NCI-H748 (cell line): ENCODE measurements at regions not wholly inside any gene's neighbourhood (a gene's known extent, or its start where the extent isn't known, plus 50 kb on each side); places are given as distances from the start of the nearest gene placed in this dataset.

Experiments used
- DNase-seq: peaks from one replicate; lab custom pipeline; 2025; ENCODE audit not compliant: unreplicated experiment; lab: John Stamatoyannopoulos, UW

DNA sequence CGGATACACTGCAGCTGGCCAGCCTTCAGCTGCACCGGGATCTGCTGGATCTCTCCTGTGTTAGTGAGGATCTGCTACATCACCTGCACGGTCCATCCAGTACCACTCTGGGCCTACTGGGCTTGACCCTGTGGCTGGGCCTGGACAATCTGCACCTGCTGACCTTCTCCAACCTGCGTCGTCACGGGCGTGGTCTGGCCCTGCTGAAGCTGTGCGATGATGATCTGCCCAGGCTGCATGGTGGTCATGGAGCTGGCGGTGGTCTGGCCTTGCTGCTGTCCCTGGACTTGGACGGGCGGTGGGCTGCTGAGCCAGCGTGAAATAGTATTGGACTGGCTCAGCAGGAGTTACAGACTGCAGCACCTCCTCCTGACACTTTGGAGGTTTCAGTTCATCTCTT, 137.1 kb upstream of the GAS1 start:
- DNase-seq: no peak

GRCh38 chr9:87085073-87085472, 137.8 kb upstream of the GAS1 start:
- no peak for DNase-seq

DNA sequence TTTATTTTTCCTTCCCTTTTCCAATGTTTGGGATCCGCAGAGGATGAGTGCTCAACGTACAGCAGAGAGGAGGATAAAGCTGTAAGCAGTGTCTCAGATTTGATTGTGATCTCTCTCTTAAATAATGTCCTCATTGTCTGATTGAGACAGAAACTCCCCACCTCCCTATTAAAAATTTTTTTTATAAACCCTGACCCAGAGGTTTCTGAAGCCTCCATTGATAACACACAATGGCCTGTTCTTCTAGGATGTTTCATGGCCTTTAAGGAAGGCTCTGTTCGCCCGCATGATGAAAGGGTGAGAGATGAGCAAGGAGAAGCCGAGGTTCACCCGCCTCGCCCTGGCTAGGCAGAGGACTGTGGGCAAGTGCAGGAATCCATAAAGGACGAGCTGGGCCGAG, 138.2 kb upstream of the GAS1 start:
- no peak for DNase-seq

DNA sequence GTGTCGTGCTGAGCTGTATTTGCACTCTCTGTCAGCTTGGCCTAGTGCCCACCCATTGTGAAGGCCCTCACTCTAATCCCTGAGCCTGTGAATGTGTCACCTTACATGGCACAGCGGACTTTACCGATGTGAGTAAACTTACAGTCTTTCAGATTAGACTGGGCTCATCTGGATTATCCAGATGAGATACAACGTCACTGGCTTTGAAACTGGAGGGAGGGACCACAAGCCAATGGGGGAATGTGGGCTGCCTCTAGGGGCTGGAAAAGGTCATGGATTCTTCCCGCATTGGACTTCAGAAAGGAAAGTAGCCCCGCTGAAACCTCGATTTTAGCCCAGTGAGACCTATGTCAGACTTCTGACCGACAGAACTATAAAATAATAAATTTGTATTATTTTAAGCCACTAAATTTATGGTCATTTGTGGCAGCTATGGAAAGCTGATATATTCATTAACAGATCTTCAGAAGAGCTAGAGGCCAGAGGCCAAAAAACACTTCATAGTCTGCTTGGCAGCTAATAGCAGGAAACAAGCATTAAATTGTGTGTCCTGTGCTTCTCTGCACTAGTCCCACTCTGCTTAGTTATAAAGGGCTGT, 139.0 kb upstream of the GAS1 start:
- peak; percentile 49 for DNase-seq

- DNase-seq: no peak
Measured at GRCh38 chr9:87087197-87087596, 139.9 kb upstream of the GAS1 start.

- DNase-seq: no peak
Measured at GRCh38 chr9:87088192-87088591, 140.9 kb upstream of the GAS1 start.

DNA sequence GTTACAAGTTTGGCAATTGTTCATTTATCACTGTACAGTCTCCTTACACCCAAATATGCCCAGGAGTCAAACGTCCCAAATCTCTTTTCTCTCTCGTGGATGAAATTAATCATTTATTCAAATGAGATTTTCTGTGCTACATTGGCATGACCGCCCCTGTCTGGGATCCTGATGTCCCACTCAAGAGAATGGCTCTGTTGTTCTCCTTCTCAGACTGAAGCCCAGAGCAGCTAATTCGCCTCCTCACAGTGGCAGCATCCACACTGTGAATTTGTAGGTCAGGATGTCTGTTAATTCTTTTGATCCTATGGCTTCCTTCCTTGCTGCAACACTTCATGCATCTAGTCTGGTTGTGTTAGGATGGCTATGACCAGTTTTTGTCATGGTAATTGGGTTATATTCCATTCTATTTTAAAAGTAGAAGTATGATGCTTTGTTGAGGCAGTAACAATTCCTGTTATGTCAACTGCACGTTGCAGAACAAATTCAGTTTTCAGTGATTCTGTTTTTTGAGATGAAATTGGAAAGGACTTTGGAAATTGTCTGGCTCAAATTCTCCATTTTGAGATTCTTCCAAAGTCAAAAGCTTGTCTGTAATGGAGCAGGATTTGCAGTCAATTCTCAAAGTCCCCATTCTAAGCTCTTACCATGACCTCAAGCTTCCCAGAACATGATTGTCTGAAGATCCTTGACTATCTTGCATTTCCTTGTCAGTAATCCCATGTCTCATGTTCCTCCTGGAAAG, 141.5 kb upstream of the GAS1 start:
- no peak for DNase-seq

DNA sequence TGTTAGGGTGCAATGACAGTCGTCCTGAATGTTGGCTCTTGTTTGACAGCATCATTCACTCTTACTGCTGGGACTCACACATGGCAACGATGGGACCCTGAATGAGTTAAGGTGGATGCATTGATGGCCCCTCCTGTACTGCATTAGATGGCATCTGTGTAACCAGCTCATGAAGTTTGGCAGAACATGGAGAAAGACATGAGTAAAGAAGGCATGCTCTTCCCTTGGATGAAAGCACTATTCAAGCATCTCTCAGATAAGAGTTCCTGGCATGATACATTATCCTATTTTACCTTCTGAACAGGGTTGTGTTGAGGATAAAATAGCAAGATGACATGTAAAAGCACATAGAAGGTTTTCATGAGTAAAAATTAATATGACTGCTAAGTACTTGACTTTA, 142.2 kb upstream of the GAS1 start:
- no peak for DNase-seq

DNA sequence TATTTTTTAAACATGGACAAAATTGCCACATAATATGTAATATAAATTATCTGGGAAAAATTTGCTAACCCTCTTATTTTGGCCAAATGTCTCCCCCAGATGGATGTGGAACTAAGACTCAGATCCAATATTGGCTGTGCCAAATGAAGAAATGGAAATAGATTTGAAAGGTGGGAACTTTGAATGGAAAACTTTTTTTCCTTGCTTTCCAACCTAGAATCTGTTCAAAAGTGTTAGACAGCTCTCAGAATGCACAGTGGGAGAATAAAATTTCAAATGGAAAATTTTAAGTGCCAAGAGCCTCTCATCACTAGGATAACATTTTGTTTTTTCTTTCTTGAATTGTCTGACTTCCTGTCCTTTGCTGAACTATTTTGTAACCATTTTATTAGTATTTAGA, 142.6 kb upstream of the GAS1 start:
- no peak for DNase-seq

GRCh38 chr9:87093777-87094176, 146.5 kb upstream of the GAS1 start:
- DNase-seq: no peak

- DNase-seq: no peak
Measured at GRCh38 chr9:87095951-87096350, 148.6 kb upstream of the GAS1 start.

DNA sequence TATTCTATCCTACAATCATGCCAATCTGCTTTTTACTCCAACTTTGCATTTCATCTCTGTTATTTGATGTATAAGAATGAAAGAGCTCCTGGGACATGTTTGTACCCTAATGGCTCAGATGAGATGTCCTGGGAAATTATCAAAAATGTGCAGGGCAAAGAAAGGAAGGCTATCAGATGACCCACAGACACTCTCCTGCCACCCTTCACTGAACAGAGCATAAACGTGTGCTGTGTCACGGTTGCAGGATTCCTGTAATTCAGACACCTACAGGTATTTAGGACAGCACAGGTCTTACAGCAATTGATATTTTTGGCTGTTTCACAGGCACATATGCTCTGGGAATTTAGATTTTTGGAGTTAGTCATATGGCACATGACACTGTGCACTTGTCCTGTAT, 149.2 kb upstream of the GAS1 start:
- DNase-seq: no peak

DNA sequence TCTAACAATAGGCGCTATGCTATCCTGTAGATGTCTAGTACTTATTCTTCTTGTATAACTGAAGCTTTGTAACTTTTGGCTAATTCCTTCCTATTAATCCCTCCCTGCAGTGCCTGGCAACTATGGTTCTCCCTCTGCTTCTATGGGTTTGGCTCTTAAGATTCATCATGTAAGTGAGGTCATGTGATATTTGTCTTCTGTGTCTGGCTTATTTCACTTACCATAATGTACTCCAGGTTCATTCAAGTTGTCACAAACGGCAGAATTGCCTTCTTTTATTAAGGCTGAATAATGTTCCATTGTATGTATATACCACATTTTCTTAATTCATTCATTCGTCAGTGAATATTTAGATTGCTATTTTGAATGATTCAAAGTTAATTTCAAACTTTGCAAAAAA, 149.9 kb upstream of the GAS1 start:
- no peak for DNase-seq

DNA sequence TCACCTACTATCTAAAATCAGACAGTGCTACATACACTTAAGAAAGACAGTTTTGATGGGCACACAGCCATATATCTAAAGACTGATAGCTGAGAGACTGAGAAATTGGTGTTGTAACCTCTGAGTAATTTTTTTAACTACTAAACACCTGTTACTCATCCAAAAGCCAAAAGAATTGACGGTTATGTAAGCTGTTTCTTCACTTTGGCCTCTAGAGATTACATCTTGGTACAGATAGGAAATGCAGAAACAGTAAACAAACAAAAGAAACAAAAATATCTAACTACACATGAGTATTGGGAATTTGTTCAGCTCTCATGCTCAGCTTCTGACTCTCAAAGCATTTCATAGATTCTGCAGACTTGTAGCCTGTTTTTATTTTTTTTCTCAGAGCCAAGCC, 152.1 kb upstream of the GAS1 start:
- no peak for DNase-seq

DNA sequence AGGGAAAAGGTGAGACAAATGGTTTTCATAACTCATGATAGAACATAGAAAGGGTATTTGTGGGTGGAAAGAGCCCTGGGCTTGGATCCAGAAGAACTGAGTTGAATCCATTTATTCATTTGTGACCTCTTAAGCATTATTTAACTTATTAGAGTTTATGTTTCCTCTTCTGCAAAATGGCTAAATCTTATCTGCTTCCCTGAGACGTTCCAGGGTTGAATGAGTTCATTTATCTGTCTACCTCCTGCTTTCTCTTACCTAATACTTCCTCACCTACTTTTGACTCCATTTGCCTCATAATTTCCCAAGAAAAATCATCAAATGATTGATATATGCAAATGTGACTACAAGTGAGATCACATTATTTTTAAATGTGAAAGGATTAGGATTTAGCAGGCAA, 152.7 kb upstream of the GAS1 start:
- no peak for DNase-seq

GRCh38 chr9:87102126-87102525, 154.8 kb upstream of the GAS1 start:
- no peak for DNase-seq

DNA sequence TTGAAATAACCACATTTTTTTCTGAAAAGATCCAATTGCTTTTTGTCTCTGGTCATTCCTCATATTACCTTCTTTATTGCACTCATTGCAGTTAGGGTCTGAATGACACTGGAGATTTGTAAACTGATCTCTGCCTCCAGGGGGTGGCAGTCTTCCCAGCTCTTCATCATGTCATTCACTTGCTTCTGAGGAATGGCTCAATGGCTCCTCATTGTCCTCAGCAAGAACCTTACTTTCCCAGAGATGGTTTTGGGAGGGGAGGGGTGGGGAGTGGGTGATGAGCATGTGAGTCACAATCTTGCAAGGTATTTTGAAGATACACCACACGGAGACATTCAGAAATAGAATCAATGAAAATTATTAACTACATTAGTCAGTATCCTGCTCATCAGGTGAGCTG, 159.8 kb upstream of the GAS1 start:
- no peak for DNase-seq

- no peak for DNase-seq
Measured at GRCh38 chr9:87108661-87109060, 161.4 kb upstream of the GAS1 start.

DNA sequence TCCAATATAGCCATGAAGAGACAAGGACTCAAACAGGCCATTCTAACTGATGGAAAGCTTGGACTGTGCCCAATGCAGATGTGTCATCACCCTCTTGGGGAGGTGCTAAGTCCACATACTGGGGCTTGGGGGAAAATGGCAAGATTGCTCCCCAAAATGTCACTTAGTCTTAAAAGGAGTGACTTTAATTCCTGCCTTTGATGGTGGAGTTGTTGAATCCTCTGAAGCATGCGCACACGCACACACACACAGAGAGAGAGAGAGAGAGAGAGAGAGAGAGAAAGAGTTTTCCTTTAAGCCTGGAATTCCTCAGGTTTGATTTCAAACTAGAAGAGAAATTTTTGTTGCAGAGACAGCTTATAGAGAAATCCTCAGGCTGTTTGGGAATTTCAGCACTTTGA, 161.9 kb upstream of the GAS1 start:
- DNase-seq: no peak

DNA sequence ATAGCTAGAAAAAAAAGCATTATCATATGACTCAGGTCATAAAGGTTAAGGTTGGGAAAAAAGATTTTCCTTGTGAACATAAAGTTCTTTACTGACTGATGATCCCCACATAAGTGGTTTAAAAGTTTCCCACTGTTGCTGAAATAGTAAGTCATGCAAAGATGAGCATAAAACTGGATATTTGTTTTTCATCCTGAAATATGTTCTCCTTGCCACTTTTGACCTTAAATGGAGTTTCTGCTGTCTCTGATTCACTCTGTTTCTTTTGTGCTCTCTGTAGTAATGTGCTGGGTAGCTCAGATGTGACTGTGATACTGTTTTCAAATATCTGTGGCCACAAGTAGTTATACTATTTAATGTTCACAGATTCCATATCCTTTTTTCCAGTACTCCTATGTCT, 162.5 kb upstream of the GAS1 start:
- no peak for DNase-seq

DNA sequence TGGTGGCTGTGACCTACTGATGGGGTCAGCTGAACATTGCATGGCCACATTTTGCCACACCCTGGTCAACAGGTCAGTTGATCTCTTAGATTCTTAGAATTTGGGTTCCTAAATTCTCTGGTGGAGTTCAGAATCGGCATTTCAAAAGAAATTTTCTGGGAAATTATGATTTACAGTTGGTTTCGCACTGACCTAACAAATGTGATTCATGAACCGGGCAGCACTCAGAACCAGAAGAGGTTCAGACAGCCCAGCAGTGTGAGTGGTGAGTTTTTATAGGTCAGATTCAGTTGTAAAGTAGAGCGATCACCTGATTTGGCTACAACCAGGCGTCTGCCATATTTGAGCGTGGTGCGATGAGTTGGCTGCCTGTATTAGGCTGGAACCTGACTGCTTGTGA, 163.7 kb upstream of the GAS1 start:
- DNase-seq: no peak

GRCh38 chr9:87112656-87113055, 165.3 kb upstream of the GAS1 start:
- no peak for DNase-seq

DNA sequence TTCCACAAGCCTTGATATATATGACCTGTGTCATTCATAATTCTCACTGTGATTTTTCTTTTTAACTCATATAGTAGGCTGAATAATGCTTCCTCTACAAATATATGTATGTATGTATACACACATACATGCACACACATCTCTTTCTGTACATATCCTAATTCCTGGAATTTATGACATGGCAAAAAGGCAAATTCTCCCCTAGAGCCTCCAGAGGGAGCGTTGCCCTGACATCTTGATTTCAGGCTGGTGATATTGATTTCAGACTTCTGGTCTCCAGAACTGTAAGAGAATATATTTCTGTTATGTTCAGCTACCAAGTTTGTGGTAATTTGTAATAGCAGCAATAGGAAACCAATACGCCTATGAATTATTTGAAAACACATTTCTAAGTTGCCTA, 166.6 kb upstream of the GAS1 start:
- no peak for DNase-seq
